H1 (cell line): ENCODE measurements at regions not wholly inside any gene's neighbourhood (a gene's known extent, or its start where the extent isn't known, plus 50 kb on each side); places are given as distances from the start of the nearest gene placed in this dataset.

Experiments used
- CTCF ChIA-PET: fragments of 300-600 bp; sonication (Branson Sonifier 250); formaldehyde crosslinking; loops from one replicate; lab custom pipeline; 2021; ENCODE audit not compliant: partially characterized antibody; lab: Charles Lee
- POLR2A ChIA-PET: fragments of 300-600 bp; sonication (Branson Sonifier 250); formaldehyde crosslinking; loops from one replicate; lab custom pipeline; 2021; ENCODE audit warnings: inconsistent platforms; ENCODE audit not compliant: partially characterized antibody; lab: Charles Lee
- DNase-seq, 2 experiments: peaks; one replicate each; pipeline versions ENCODE4 v3.0.0 to v3.0.0-alpha.2; 2010 to 2022; ENCODE audit warnings: low spot score in 2 of 2, low read depth in 1 of 2, mixed read lengths in 1 of 2
- FAIRE-seq: peaks from 2 replicates; lab custom pipeline; 2011; peaks lifted over from hg19 to GRCh38; lab: Jason Lieb, UNC
- H2AFZ ChIP-seq: 2 replicates; pipeline ENCODE4 v1.8.1; 2012; ENCODE audit warnings: low read length, inconsistent platforms
- H2AK5ac ChIP-seq: 2 replicates; pipeline ENCODE4 v1.6.1; 2013; ENCODE audit warnings: low read depth, low read length
- H2BK120ac ChIP-seq: replicated peaks from 2 replicates; pipeline ENCODE3; 2013; ENCODE audit warnings: low read depth, low read length, inconsistent platforms
- H2BK12ac ChIP-seq: 2 replicates; pipeline ENCODE4 v1.6.1; 2013; ENCODE audit warnings: low read depth, low read length
- H2BK15ac ChIP-seq: 2 replicates; pipeline ENCODE4 v1.6.1; 2013; ENCODE audit warnings: low read length
- H2BK20ac ChIP-seq: 2 replicates; pipeline ENCODE4 v1.6.1; 2013; ENCODE audit warnings: low read length
- H2BK5ac ChIP-seq: 2 replicates; pipeline ENCODE4 v1.6.1; 2013; ENCODE audit warnings: low read depth, low read length
- H3K14ac ChIP-seq: 2 replicates; pipeline ENCODE4 v1.6.1; 2013; ENCODE audit warnings: inconsistent platforms; ENCODE audit not compliant: insufficient read length
- H3K18ac ChIP-seq: 2 replicates; pipeline ENCODE4 v1.6.1; 2013; ENCODE audit warnings: low read length; ENCODE audit errors: extremely low read depth
- H3K23ac ChIP-seq: 2 replicates; pipeline ENCODE4 v1.6.1; 2013; ENCODE audit warnings: inconsistent platforms; ENCODE audit not compliant: insufficient read length
- H3K23me2 ChIP-seq: 2 replicates; pipeline ENCODE4 v1.6.1; 2013; ENCODE audit warnings: low read depth, low read length
- H3K27ac ChIP-seq: 2 replicates; pipeline ENCODE4 v1.6.1; 2011; ENCODE audit warnings: low read depth, low read length, inconsistent platforms
- H3K27me3 ChIP-seq, 4 experiments: replicated peaks in 1 of 4; 1 replicate in 1 of 4; 2 replicates in 3 of 4; pipeline versions ENCODE4 v1.6.1 to v1.8.1; 2011 to 2013; ENCODE audit warnings: low read length in 3 of 4, mild to moderate bottlenecking in 3 of 4, inconsistent platforms in 2 of 4, mixed read lengths in 2 of 4, moderate library complexity in 1 of 4; ENCODE audit not compliant: control insufficient read depth in 3 of 4, insufficient read depth in 3 of 4; ENCODE audit errors: extremely low read depth in 1 of 4
- H3K36me3 ChIP-seq, 4 experiments: 2 replicates each; pipeline versions ENCODE4 v1.6.1 to v1.8.1; 2011 to 2013; ENCODE audit warnings: mild to moderate bottlenecking in 4 of 4, low read length in 3 of 4, moderate library complexity in 2 of 4, control low read depth in 1 of 4, inconsistent platforms in 1 of 4; ENCODE audit not compliant: insufficient read depth in 4 of 4, control insufficient read depth in 2 of 4
- H3K4ac ChIP-seq: replicated peaks from 2 replicates; pipeline ENCODE3; 2013; ENCODE audit warnings: low read length, low read depth, mixed read lengths, inconsistent platforms; ENCODE audit not compliant: insufficient read length
- H3K4me1 ChIP-seq, 4 experiments: replicated peaks in 1 of 4; 1 replicate in 1 of 4; 2 replicates in 3 of 4; pipeline versions ENCODE4 v1.6.1 to v1.8.1; 2011 to 2013; ENCODE audit warnings: low read length in 3 of 4, inconsistent platforms in 2 of 4, mixed read lengths in 1 of 4; ENCODE audit not compliant: insufficient read depth in 4 of 4, control insufficient read depth in 3 of 4
- H3K4me2 ChIP-seq, 2 experiments: 2 replicates each; pipeline versions ENCODE4 v1.6.1 to v1.8.1; 2011 to 2013; ENCODE audit warnings: low read depth in 2 of 2, low read length in 2 of 2, control low read depth in 1 of 2, inconsistent platforms in 1 of 2, mild to moderate bottlenecking in 1 of 2; ENCODE audit not compliant: insufficient read depth in 1 of 2
- H3K4me3 ChIP-seq, 4 experiments: fragments of 200-600, 300-600 bp in 1 of 4; sonication (generic), shearing (Covaris generic), sonication (Bioruptor Twin) in 1 of 4; 2 replicates each; pipeline versions ENCODE4 v1.5.1 to v1.8.1; 2011 to 2016; ENCODE audit warnings: low read length in 4 of 4, low read depth in 3 of 4, control low read depth in 2 of 4, inconsistent platforms in 2 of 4, mild to moderate bottlenecking in 2 of 4, mixed read lengths in 1 of 4, moderate library complexity in 1 of 4; ENCODE audit not compliant: insufficient read depth in 2 of 4; ENCODE audit errors: extremely low read depth in 1 of 4
- H3K56ac ChIP-seq: replicated peaks from 2 replicates; pipeline ENCODE3; 2013; ENCODE audit warnings: low read depth, mild to moderate bottlenecking, mixed read lengths, low read length, inconsistent platforms; ENCODE audit not compliant: insufficient read length
- H3K79me1 ChIP-seq: 2 replicates; pipeline ENCODE4 v1.6.1; 2013; ENCODE audit warnings: low read depth, low read length, control low read depth
- H3K79me2 ChIP-seq, 2 experiments: 2 replicates each; pipeline versions ENCODE4 v1.6.1 to v1.8.1; 2012 to 2013; ENCODE audit warnings: low read length in 2 of 2, mild to moderate bottlenecking in 2 of 2, inconsistent platforms in 1 of 2; ENCODE audit not compliant: insufficient read depth in 2 of 2, control insufficient read depth in 1 of 2
- H3K9ac ChIP-seq, 4 experiments: replicated peaks in 1 of 4; 1 replicate in 1 of 4; 2 replicates in 3 of 4; pipeline versions ENCODE4 v1.6.1 to v1.8.1; 2011 to 2013; ENCODE audit warnings: low read depth in 3 of 4, low read length in 3 of 4, control low read depth in 2 of 4, mild to moderate bottlenecking in 2 of 4, moderate library complexity in 2 of 4, inconsistent platforms in 1 of 4; ENCODE audit errors: extremely low read depth in 1 of 4
- H3K9me3 ChIP-seq, 2 experiments: 2 replicates each; pipeline versions ENCODE4 v1.6.1 to v1.8.1; 2012 to 2013; ENCODE audit warnings: mild to moderate bottlenecking in 2 of 2, moderate library complexity in 2 of 2, control low read depth in 1 of 2, inconsistent platforms in 1 of 2, low read depth in 1 of 2, low read length in 1 of 2, mixed read lengths in 1 of 2; ENCODE audit not compliant: insufficient read depth in 2 of 2
- H4K20me1 ChIP-seq, 2 experiments: replicated peaks in 1 of 2; 2 replicates each; pipeline versions ENCODE3 to v1.8.1; 2011 to 2013; ENCODE audit warnings: inconsistent platforms in 2 of 2, low read length in 2 of 2, mild to moderate bottlenecking in 1 of 2; ENCODE audit not compliant: insufficient read depth in 2 of 2, control insufficient read depth in 1 of 2
- H4K5ac ChIP-seq: 2 replicates; pipeline ENCODE4 v1.6.1; 2013; ENCODE audit warnings: low read length, low read depth, mixed read lengths, inconsistent platforms; ENCODE audit not compliant: insufficient read length
- H4K8ac ChIP-seq: 2 replicates; pipeline ENCODE4 v1.8.0; 2013; ENCODE audit warnings: mild to moderate bottlenecking, moderate library complexity, low read length, inconsistent platforms; ENCODE audit not compliant: insufficient read depth; ENCODE audit errors: extremely low read depth
- H4K91ac ChIP-seq: replicated peaks from 2 replicates; pipeline ENCODE3; 2013; ENCODE audit warnings: low read length, mixed read lengths, inconsistent platforms; ENCODE audit not compliant: insufficient read length
- BCL11A ChIP-seq, 2 experiments: IDR thresholded peaks; one replicate each; pipeline ENCODE4 v1.6.1; 2011; ENCODE audit warnings: low read depth in 2 of 2, low read length in 2 of 2, mild to moderate bottlenecking in 2 of 2
- CBX5 ChIP-seq: fragments of 300-800, 300-1000 bp; sonication (generic); IDR thresholded peaks from 2 replicates; pipeline ENCODE4 v1.7.1; 2016; ENCODE audit warnings: antibody characterized with exemption, low read length, low read depth
- CHD2 ChIP-seq: IDR thresholded peaks from 2 replicates; pipeline ENCODE4 v1.6.1; 2012; ENCODE audit warnings: low read length, improper control_type of control experiment
- CTBP2 ChIP-seq: IDR thresholded peaks from 2 replicates; pipeline ENCODE4 v1.7.0; 2011; ENCODE audit warnings: borderline replicate concordance, mild to moderate bottlenecking, moderate library complexity, mixed read lengths, low read length; ENCODE audit not compliant: insufficient read depth, insufficient read length
- FOSL1 ChIP-seq: IDR thresholded peaks from 2 replicates; pipeline ENCODE4 v1.6.1; 2011; ENCODE audit warnings: mild to moderate bottlenecking, low read depth, low read length, moderate library complexity; ENCODE audit not compliant: insufficient read depth
- GABPA ChIP-seq: IDR thresholded peaks from 2 replicates; pipeline ENCODE4 v1.6.1; 2011; ENCODE audit warnings: mild to moderate bottlenecking, low read length, moderate library complexity, borderline replicate concordance; ENCODE audit not compliant: insufficient read depth
- JUND ChIP-seq: IDR thresholded peaks from 2 replicates; pipeline ENCODE4 v1.6.1; 2011; ENCODE audit warnings: mild to moderate bottlenecking, improper control_type of control experiment, low read length
- KDM1A ChIP-seq: fragments of 200-600, 300-600 bp; sonication (generic); IDR thresholded peaks from 2 replicates; pipeline ENCODE4 v1.7.1; 2016; ENCODE audit warnings: mild to moderate bottlenecking, low read length, borderline replicate concordance
- KDM5A ChIP-seq: fragments of 200-600 bp; IDR thresholded peaks from 2 replicates; pipeline ENCODE4 v1.7.1; 2012; ENCODE audit warnings: mild to moderate bottlenecking, low read length, inconsistent platforms, mixed read lengths
- RAD21 ChIP-seq, 2 experiments: IDR thresholded peaks in 1 of 2; conservative IDR thresholded peaks in 1 of 2; 2 replicates each; pipeline ENCODE4 v1.6.1; 2011; ENCODE audit warnings: low read depth in 2 of 2, low read length in 2 of 2, improper control_type of control experiment in 1 of 2, inconsistent platforms in 1 of 2, mild to moderate bottlenecking in 1 of 2, moderate library complexity in 1 of 2
- RBBP5 ChIP-seq: IDR thresholded peaks from 2 replicates; pipeline ENCODE4 v1.7.1; 2012; ENCODE audit warnings: low read depth, mild to moderate bottlenecking, inconsistent platforms, low read length, moderate library complexity, borderline replicate concordance
- RXRA ChIP-seq: IDR thresholded peaks from 2 replicates; pipeline ENCODE4 v1.6.1; 2011; ENCODE audit warnings: low read depth, mild to moderate bottlenecking, low read length, moderate library complexity; ENCODE audit not compliant: insufficient read depth
- SAP30 ChIP-seq: fragments of 300-600 bp; sonication (generic); IDR thresholded peaks from 2 replicates; pipeline ENCODE4 v1.7.1; 2012; ENCODE audit warnings: low read length, moderate library complexity, mild to moderate bottlenecking, inconsistent platforms; ENCODE audit not compliant: insufficient read depth, insufficient replicate concordance
- SUZ12 ChIP-seq: fragments of 200-600 bp; sonication (generic); IDR thresholded peaks from 2 replicates; pipeline ENCODE4 v1.6.1; 2012; ENCODE audit warnings: mild to moderate bottlenecking, inconsistent platforms, low read length, moderate library complexity, mixed read lengths
- TAF1 ChIP-seq: IDR thresholded peaks from 2 replicates; pipeline ENCODE4 v1.6.1; 2011; ENCODE audit warnings: mild to moderate bottlenecking, low read depth, low read length
- WGBS, 2 experiments: shearing (Covaris generic) in 1 of 2; methylation state at CpG; one replicate each; pipeline versions ENCODE4 v1.1.6 to v1.1.7; 2013 to 2015; ENCODE audit warnings: low lambda C conversion rate in 2 of 2, mixed read lengths in 2 of 2, inconsistent platforms in 1 of 2, low coverage in 1 of 2, missing lambda C conversion rate in 1 of 2; ENCODE audit not compliant: insufficient replicate concordance in 2 of 2, insufficient coverage in 1 of 2, insufficient read length in 1 of 2; ENCODE audit errors: extremely low coverage in 1 of 2, missing lambda C conversion rate in 1 of 2; 5-methylcytosine and 5-hydroxymethylcytosine counted together

GRCh38 chr17:34024386-34024785 lies 230.7 kb upstream of the CCL2 start:
- ChIA-PET POLR2A (no interaction called here), CTCF (no interaction called here)
- no peaks in the 10 kb centered on the region for H3K36me3 ChIP-seq
- H2BK120ac ChIP-seq: no peak overlapping the region
- no peak overlapping the region for H3K14ac ChIP-seq
- no peak overlapping the region for H2BK20ac ChIP-seq
- H4K5ac ChIP-seq: no peak overlapping the region
- H3K27ac ChIP-seq: no peak overlapping the region
- no peak overlapping the region for H4K91ac ChIP-seq
- H3K9ac ChIP-seq: no peak overlapping the region
- H2BK12ac ChIP-seq: no peak overlapping the region
- no peak overlapping the region for H3K4me2 ChIP-seq
- no peak for FAIRE-seq
- no peak overlapping the region for H3K56ac ChIP-seq
- no peak overlapping the region for H4K8ac ChIP-seq
- H3K4me3 ChIP-seq: no peak overlapping the region
- H3K27me3 ChIP-seq: no peaks in the 10 kb centered on the region
- no peak overlapping the region for H3K23ac ChIP-seq
- no peak overlapping the region for H2AFZ ChIP-seq
- H3K79me2 ChIP-seq: no peaks in the 10 kb centered on the region
- no peak for DNase-seq
- no peak overlapping the region for H2BK5ac ChIP-seq
- no peak overlapping the region for H2AK5ac ChIP-seq
- no peaks in the 10 kb centered on the region for H3K23me2 ChIP-seq
- H3K4me1 ChIP-seq: peaks cover 0 to 3% (median 0%) of the 10 kb centered on the region in 4 experiments; a peak in 1 of 7 replicates
- H3K9me3 ChIP-seq: no peaks in the 10 kb centered on the region
- H3K18ac ChIP-seq: no peak overlapping the region
- H2BK15ac ChIP-seq: no peak overlapping the region
- 80% methylated on average over 4 of the region's 4 CpGs; no CpG with 5 or more reads in 1 of the 2 experiments for WGBS, 2 experiments
- no peaks in the 10 kb centered on the region for H3K79me1 ChIP-seq
- no peaks in the 10 kb centered on the region for H4K20me1 ChIP-seq
- no peak overlapping the region for H3K4ac ChIP-seq
- no peak for TF ChIP-seq SUZ12
- TF ChIP-seq CTBP2: no peak
- TF ChIP-seq RBBP5: no peak
- no peak for TF ChIP-seq KDM1A
- no peak for TF ChIP-seq RAD21 (IDR thresholded peaks at IDR 0.05 in 1 of 2, conservative IDR thresholded peaks at IDR 0.05 in 1 of 2; ENCODE audit: low read depth in 2 of 2, low read length in 2 of 2)
- no peak for TF ChIP-seq JUND
- TF ChIP-seq BCL11A (IDR thresholded peaks at IDR 0.05; ENCODE audit: low read depth in 2 of 2, low read length in 2 of 2): no peak
- TF ChIP-seq TAF1: no peak
- TF ChIP-seq FOSL1: no peak
- TF ChIP-seq CBX5: no peak
- no peak for TF ChIP-seq RXRA
- no peak for TF ChIP-seq KDM5A
- TF ChIP-seq GABPA: no peak
- no peak for TF ChIP-seq SAP30
- no peak for TF ChIP-seq CHD2
